Renal cortex interstitium (tissue), 11 donors: ENCODE measurements at regions not wholly inside any gene's neighbourhood (a gene's known extent, or its start where the extent isn't known, plus 50 kb on each side); places are given as distances from the start of the nearest gene placed in this dataset.

ENCODE experiments used
- DNase-seq, 11 donors: peaks; one replicate each; pipeline ENCODE4 v3.0.0-alpha.2; 2013; ENCODE audit warnings: low read depth in 9 of 11, low spot score in 4 of 11; ENCODE audit errors: extremely low read depth in 1 of 11

GRCh38 chr7:27359181-27360125 is 116.9 kb downstream of the EVX1 start:
- DNase-seq = no peak

GRCh38 chr7:27361522-27361921 is 118.9 kb downstream of the EVX1 start:
- no peak for DNase-seq

- no peak for DNase-seq
Observed at GRCh38 chr7:27362026-27362425, 119.4 kb downstream of the EVX1 start.

- no peak for DNase-seq
Observed at GRCh38 chr7:27364344-27364758, 121.7 kb downstream of the EVX1 start.

- no peak for DNase-seq
Observed at GRCh38 chr7:27367179-27367932, 124.8 kb downstream of the EVX1 start.

- no peak for DNase-seq
Observed at GRCh38 chr7:27367933-27368549, 125.4 kb downstream of the EVX1 start.

- no peak for DNase-seq
Observed at GRCh38 chr7:27374958-27375841, 132.6 kb downstream of the EVX1 start.

- DNase-seq = no peak
Observed at GRCh38 chr7:27375958-27376357, 133.4 kb downstream of the EVX1 start.

- no peak for DNase-seq
Observed at GRCh38 chr7:27377988-27378387, 135.4 kb downstream of the EVX1 start.

GRCh38 chr7:27382307-27382706 is 139.7 kb downstream of the EVX1 start:
- no peak for DNase-seq

GRCh38 chr7:27386581-27386980 is 144.0 kb downstream of the EVX1 start:
- DNase-seq = no peak

GRCh38 chr7:27387864-27388263 is 145.3 kb downstream of the EVX1 start:
- DNase-seq = no peak

- DNase-seq = no peak
Observed at GRCh38 chr7:27388561-27388960, 146.0 kb downstream of the EVX1 start.

GRCh38 chr7:27389496-27389895 is 146.9 kb downstream of the EVX1 start:
- DNase-seq = peak in 1 of 11 donors; percentile 22

- no peak for DNase-seq
Observed at GRCh38 chr7:27392477-27392876, 149.9 kb downstream of the EVX1 start.

GRCh38 chr7:27394871-27395270 is 152.3 kb downstream of the EVX1 start:
- DNase-seq = no peak

GRCh38 chr7:27395626-27396025 is 153.0 kb downstream of the EVX1 start:
- no peak for DNase-seq

GRCh38 chr7:27397503-27397902 is 154.9 kb downstream of the EVX1 start:
- no peak for DNase-seq

GRCh38 chr7:27398851-27399250 is 156.2 kb downstream of the EVX1 start:
- no peak for DNase-seq
